Astrocyte (in vitro differentiated cells and primary cell): ENCODE measurements at regions not wholly inside any gene's neighbourhood (a gene's known extent, or its start where the extent isn't known, plus 50 kb on each side); places are given as distances from the start of the nearest gene placed in this dataset.

Source experiments
- DNase-seq: peaks from one replicate; pipeline ENCODE4 v3.0.0-alpha.2; 2010; ENCODE audit warnings: low read depth
- FAIRE-seq: peaks from 2 replicates; lab custom pipeline; 2011; peaks lifted over from hg19 to GRCh38; lab: Jason Lieb, UNC
- H2AFZ ChIP-seq: 2 replicates; pipeline ENCODE4 v1.6.0; 2012; ENCODE audit warnings: low read depth, low read length, inconsistent platforms
- H3K27ac ChIP-seq: 2 replicates; pipeline ENCODE4 v1.5.1; 2011; ENCODE audit warnings: low read depth, low read length, inconsistent platforms
- H3K27me3 ChIP-seq: 2 replicates; pipeline ENCODE4 v1.6.0; 2011; ENCODE audit warnings: low read length, inconsistent platforms; ENCODE audit not compliant: insufficient read depth
- H3K36me3 ChIP-seq: 2 replicates; pipeline ENCODE4 v1.5.1; 2011; ENCODE audit warnings: low read length, inconsistent platforms; ENCODE audit not compliant: insufficient read depth
- H3K4me1 ChIP-seq: 2 replicates; pipeline ENCODE4 v1.5.1; 2011; ENCODE audit warnings: low read length, inconsistent platforms; ENCODE audit not compliant: insufficient read depth
- H3K4me2 ChIP-seq: 2 replicates; pipeline ENCODE4 v1.6.0; 2012; ENCODE audit warnings: low read length, inconsistent platforms
- H3K4me3 ChIP-seq: 2 replicates; pipeline ENCODE4 v1.5.1; 2011; ENCODE audit warnings: low read depth, mild to moderate bottlenecking, low read length, inconsistent platforms; ENCODE audit not compliant: insufficient read depth
- H3K79me2 ChIP-seq: 2 replicates; pipeline ENCODE4 v1.6.0; 2012; ENCODE audit warnings: mild to moderate bottlenecking, low read length, inconsistent platforms; ENCODE audit not compliant: insufficient read depth
- H3K9ac ChIP-seq: 2 replicates; pipeline ENCODE4 v1.6.0; 2012; ENCODE audit warnings: mild to moderate bottlenecking, low read length, inconsistent platforms
- H3K9me3 ChIP-seq: 2 replicates; pipeline ENCODE4 v1.5.1; 2012; ENCODE audit warnings: low read depth, mild to moderate bottlenecking, low read length, inconsistent platforms; ENCODE audit not compliant: insufficient read depth
- H4K20me1 ChIP-seq: 2 replicates; pipeline ENCODE4 v1.6.0; 2012; ENCODE audit warnings: low read length, inconsistent platforms; ENCODE audit not compliant: insufficient read depth
- H3K27ac Mint-ChIP-seq: one replicate; pipeline ENCODE4 v1.8.0; 2021; ENCODE audit warnings: mild to moderate bottlenecking, mixed read lengths; ENCODE audit not compliant: unreplicated experiment
- H3K27me3 Mint-ChIP-seq: one replicate; pipeline ENCODE4 v1.8.0; 2021; ENCODE audit warnings: low read depth, mixed read lengths; ENCODE audit not compliant: unreplicated experiment
- H3K36me3 Mint-ChIP-seq: one replicate; pipeline ENCODE4 v1.8.0; 2021; ENCODE audit warnings: low read depth, mixed read lengths; ENCODE audit not compliant: unreplicated experiment
- H3K4me1 Mint-ChIP-seq: one replicate; pipeline ENCODE4 v1.8.0; 2021; ENCODE audit warnings: low read depth, mixed read lengths; ENCODE audit not compliant: unreplicated experiment
- H3K4me3 Mint-ChIP-seq: one replicate; pipeline ENCODE4 v1.8.0; 2021; ENCODE audit warnings: mild to moderate bottlenecking, moderate library complexity, mixed read lengths; ENCODE audit not compliant: unreplicated experiment
- H3K9me3 Mint-ChIP-seq: one replicate; pipeline ENCODE4 v1.8.0; 2021; ENCODE audit warnings: mild to moderate bottlenecking, mixed read lengths; ENCODE audit not compliant: unreplicated experiment
- EZH2 ChIP-seq: IDR thresholded peaks from 2 replicates; pipeline ENCODE4 v1.6.1; 2012; ENCODE audit warnings: mild to moderate bottlenecking, low read length, inconsistent platforms; ENCODE audit not compliant: insufficient read depth
- TF ChIP-seq, protein P1 (sequence below): IDR thresholded peaks from 2 replicates; pipeline ENCODE4 v1.5.1; 2011; ENCODE audit warnings: low read depth, mild to moderate bottlenecking, inconsistent platforms, low read length, moderate library complexity; ENCODE audit not compliant: insufficient read depth

DNA sequence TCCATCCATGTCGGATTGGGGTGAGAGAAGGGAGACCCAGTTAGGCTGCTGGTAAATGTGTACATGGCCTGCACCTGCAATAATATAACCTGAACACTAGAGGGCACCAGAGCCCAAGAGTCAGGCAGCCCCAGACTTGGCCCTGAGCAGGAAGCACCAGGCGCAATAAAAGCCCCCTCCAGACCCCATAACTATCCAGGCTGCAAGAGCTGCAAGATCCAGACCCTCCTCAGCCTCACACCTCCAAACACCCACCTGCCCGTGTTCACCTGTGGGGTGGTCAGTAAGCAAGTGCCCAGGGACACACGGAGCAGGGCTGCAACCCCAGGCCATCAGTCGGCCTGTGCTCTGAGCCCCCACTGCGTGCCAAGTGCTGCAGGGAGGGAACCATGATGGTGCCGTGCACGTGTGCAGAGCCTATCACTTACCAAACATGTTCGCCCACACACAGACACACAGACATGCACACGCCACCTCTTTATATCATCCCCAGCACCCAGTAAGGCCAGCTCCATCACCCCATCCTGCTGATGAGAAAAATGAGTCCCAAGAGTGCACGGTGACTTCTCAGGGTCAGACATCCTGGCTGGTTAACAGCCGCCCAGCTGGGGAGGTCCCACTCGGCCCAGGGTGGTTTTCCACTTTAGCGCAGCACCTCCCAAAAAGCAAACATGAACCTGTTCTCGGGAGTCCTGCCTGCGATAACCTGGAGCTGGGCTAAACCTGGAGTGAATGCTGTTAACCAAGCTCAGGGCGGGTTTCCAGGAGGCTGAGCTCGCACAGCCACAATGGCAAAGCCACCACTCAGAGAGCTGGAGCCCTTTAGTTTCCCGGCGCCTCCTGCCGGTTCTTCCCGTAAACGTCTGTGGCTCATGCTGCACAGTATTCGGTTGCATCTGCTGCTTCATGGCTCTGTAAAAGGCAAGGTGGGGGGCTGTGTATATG is 439.8 kb downstream of the SOX9 start:
- Mint-ChIP-seq H3K9me3 (no peaks in the 10 kb centered on the region), H3K27ac (peak overlapping the region; percentile 28), H3K4me1 (peaks cover 13% of the 10 kb centered on the region), H3K4me3 (no peak overlapping the region), H3K27me3 (no peaks in the 10 kb centered on the region), H3K36me3 (no peaks in the 10 kb centered on the region)
- Histone ChIP-seq H3K9ac (no peak overlapping the region), H3K4me3 (no peak overlapping the region), H3K9me3 (no peaks in the 10 kb centered on the region), H3K4me1 (no peaks in the 10 kb centered on the region), H4K20me1 (peaks cover 91% of the 10 kb centered on the region), H2AFZ (no peak overlapping the region), H3K27me3 (no peaks in the 10 kb centered on the region), H3K4me2 (no peak overlapping the region), H3K27ac (no peak overlapping the region), H3K36me3 (no peaks in the 10 kb centered on the region), H3K79me2 (peaks cover 93% of the 10 kb centered on the region)
- TF ChIP-seq, protein P1, sequence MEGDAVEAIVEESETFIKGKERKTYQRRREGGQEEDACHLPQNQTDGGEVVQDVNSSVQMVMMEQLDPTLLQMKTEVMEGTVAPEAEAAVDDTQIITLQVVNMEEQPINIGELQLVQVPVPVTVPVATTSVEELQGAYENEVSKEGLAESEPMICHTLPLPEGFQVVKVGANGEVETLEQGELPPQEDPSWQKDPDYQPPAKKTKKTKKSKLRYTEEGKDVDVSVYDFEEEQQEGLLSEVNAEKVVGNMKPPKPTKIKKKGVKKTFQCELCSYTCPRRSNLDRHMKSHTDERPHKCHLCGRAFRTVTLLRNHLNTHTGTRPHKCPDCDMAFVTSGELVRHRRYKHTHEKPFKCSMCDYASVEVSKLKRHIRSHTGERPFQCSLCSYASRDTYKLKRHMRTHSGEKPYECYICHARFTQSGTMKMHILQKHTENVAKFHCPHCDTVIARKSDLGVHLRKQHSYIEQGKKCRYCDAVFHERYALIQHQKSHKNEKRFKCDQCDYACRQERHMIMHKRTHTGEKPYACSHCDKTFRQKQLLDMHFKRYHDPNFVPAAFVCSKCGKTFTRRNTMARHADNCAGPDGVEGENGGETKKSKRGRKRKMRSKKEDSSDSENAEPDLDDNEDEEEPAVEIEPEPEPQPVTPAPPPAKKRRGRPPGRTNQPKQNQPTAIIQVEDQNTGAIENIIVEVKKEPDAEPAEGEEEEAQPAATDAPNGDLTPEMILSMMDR, result peak; percentile 92
- no peak for TF ChIP-seq EZH2
- no peak for FAIRE-seq
- peak; percentile 26 for DNase-seq

DNA sequence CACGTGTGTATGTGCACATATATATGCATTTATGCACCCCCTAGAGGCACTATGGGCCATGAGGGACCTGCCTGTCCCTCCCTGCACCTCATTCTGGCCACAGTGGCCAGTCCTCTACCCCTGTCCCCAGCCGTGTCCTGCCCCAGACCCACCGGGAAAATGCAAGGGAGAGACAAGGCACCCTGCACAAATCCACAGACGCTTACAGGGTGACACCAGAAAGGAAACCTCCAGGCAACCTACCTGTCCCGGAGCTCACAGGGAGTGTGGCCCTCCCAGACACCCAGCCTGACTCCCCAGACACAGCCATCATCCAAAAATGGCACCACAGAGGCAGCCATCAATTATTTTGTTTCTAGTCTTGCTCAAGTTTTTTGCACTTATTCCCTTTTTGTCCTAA is 440.4 kb downstream of the SOX9 start:
- Histone ChIP-seq H3K79me2 (peaks cover 94% of the 10 kb centered on the region), H2AFZ (no peak overlapping the region), H3K4me3 (no peak overlapping the region), H4K20me1 (peaks cover 93% of the 10 kb centered on the region), H3K36me3 (no peaks in the 10 kb centered on the region), H3K27me3 (no peaks in the 10 kb centered on the region), H3K9ac (no peak overlapping the region), H3K9me3 (no peaks in the 10 kb centered on the region), H3K27ac (no peak overlapping the region), H3K4me2 (no peak overlapping the region), H3K4me1 (no peaks in the 10 kb centered on the region)
- Mint-ChIP-seq H3K9me3 (no peaks in the 10 kb centered on the region), H3K36me3 (no peaks in the 10 kb centered on the region), H3K4me3 (no peak overlapping the region), H3K27ac (no peak overlapping the region), H3K4me1 (peaks cover 15% of the 10 kb centered on the region), H3K27me3 (no peaks in the 10 kb centered on the region)
- DNase-seq (no peak), FAIRE-seq (no peak)
- TF ChIP-seq EZH2, result no peak
- TF ChIP-seq, protein P1, result no peak

DNA sequence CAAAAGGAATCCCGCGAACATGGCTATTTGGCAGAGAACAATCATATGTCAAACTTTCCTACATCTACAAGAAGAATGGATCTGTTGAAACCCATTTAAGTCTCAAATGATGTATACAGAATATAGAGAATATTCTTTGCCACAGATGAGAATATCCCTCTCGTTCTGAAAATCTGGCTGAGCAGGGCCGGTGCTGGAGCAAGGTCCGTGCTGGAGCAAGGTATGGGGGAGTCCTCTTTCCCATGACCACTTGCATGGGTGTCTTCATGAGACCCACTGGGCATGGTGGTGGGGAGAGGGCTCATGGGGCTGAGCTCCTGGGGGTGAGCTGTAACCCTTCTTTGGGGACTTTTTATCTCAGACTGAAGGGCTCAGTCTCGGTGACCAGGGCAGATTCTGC is 440.9 kb downstream of the SOX9 start:
- Histone ChIP-seq H3K9me3 (no peaks in the 10 kb centered on the region), H3K79me2 (peaks cover 95% of the 10 kb centered on the region), H4K20me1 (peaks cover 93% of the 10 kb centered on the region), H3K4me1 (no peaks in the 10 kb centered on the region), H3K36me3 (no peaks in the 10 kb centered on the region), H3K4me3 (no peak overlapping the region), H3K27ac (no peak overlapping the region), H2AFZ (no peak overlapping the region), H3K4me2 (no peak overlapping the region), H3K27me3 (no peaks in the 10 kb centered on the region), H3K9ac (no peak overlapping the region)
- Mint-ChIP-seq H3K4me3 (no peak overlapping the region), H3K36me3 (no peaks in the 10 kb centered on the region), H3K4me1 (peaks cover 18% of the 10 kb centered on the region), H3K27me3 (no peaks in the 10 kb centered on the region), H3K9me3 (no peaks in the 10 kb centered on the region), H3K27ac (no peak overlapping the region)
- DNase-seq (no peak), FAIRE-seq (no peak)
- no peak for TF ChIP-seq EZH2
- TF ChIP-seq, protein P1, result no peak
